K562 (cell line): ENCODE measurements at regions not wholly inside any gene's neighbourhood (a gene's known extent, or its start where the extent isn't known, plus 50 kb on each side); places are given as distances from the start of the nearest gene placed in this dataset.

Experiments used
- CHD7 ChIP-seq: fragments of 200-600 bp; sonication (generic); IDR thresholded peaks from one replicate; pipeline ENCODE4 v1.6.1; 2012; ENCODE audit warnings: mild to moderate bottlenecking, low read depth, low read length, inconsistent platforms

- TF ChIP-seq CHD7: no peak
Observed at GRCh38 chr16:54425681-54426552, 139.3 kb upstream of the IRX3 start (continued).
